Hindlimb muscle (tissue), 1 donor: ENCODE measurements at regions not wholly inside any gene's neighbourhood (a gene's known extent, or its start where the extent isn't known, plus 50 kb on each side); places are given as distances from the start of the nearest gene placed in this dataset.

Source experiments
- DNase-seq: peaks from one replicate; pipeline ENCODE4 v3.0.0-alpha.2; 2013

DNA sequence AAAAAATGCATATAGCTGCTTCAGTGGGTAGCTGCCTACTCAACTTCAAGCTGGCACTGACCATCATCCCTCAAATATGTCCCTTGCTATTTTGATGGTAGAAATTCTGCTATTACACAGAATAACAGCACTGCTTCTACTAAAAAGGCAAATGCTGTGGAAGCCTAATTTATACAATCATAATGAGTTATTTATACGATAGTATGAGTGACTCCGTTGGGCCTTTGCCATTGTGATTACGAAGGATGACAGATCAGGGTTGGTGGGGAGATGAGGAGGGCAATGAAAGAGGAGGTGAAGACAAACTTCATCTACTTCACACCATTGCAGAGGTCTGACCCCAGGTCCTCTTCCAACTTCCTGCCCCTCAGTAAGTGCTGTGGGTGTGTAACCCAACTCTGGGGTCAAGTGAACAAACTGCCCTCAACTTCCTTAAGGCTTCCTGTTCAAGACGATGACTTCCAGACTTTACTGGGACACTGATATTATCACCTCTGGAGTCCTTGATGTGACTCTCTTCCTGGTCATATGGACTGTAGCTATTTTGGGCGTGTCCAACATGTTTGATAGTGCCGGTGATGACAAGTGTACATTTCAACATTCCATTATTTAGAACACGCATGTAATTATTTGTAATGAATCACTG lies 74.1 kb upstream of the RPS23 start:
- DNase-seq, result no peak

GRCh38 chr5:82351754-82352145 lies 73.6 kb upstream of the RPS23 start:
- DNase-seq, result peak; percentile 79

GRCh38 chr5:82351297-82351696 lies 73.1 kb upstream of the RPS23 start:
- DNase-seq, result no peak

GRCh38 chr5:82349652-82350051 lies 71.5 kb upstream of the RPS23 start:
- no peak for DNase-seq

- no peak for DNase-seq
These were observed 70.8 kb upstream of the RPS23 start for GRCh38 chr5:82348784-82349425.

GRCh38 chr5:82347201-82347865 lies 69.2 kb upstream of the RPS23 start:
- peak; percentile 66 for DNase-seq

DNA sequence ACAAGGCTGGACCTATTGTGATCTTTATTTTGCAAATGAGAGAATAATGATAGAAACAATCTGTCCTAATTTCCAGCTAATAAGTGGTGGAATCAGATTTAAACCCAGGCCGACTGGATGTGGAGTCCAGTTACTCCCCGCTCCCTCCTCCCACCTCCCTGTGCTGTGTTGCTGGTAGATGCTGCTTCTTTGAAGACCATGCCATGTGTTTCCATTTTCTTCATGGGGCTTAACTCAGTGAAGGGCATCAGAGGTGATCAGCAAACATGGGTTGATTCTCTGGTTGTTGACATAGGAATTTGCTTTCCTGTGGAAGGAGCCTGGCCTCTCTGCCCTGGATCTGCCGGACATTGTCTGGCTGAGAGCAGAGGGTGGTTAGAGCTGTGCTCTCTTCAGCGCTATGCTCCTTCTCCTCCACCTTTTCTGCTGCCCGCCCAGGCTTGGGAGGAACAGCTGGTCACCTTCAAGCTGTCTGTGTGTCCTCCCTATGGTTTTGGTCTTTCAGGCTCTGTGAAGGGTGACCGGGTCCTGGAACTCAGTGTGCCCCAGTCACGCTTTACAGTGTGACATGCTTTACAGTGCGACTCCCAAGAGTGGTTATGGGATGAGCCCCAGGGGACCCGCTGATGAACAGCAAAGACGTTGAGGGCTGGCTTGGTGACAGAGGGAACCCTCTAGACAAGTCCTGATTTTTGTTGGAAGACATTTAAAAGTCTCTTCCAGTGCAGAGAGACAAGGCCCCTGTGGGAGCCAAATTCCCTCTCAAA lies 68.4 kb upstream of the RPS23 start:
- DNase-seq, result no peak

DNA sequence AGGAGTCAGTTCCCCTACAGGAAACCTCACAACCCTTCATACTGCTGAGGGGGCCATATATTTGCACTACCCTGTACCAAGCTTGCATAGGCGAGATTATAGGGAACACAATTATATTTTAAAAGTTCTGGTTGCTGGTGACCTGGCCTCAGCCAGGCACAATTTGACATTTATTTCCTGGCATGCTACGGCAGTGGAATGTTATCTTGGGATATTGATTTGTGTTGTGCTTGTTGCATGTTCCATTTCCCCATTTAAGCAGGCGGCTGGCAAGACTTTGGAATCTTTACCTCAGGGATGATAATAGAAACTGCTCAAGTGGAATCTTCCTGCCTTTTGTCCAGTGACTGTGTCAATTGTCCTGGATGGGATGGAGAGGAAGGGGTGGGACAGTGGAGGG lies 67.0 kb upstream of the RPS23 start:
- no peak for DNase-seq

GRCh38 chr5:82341325-82341724 lies 63.2 kb upstream of the RPS23 start:
- no peak for DNase-seq

DNA sequence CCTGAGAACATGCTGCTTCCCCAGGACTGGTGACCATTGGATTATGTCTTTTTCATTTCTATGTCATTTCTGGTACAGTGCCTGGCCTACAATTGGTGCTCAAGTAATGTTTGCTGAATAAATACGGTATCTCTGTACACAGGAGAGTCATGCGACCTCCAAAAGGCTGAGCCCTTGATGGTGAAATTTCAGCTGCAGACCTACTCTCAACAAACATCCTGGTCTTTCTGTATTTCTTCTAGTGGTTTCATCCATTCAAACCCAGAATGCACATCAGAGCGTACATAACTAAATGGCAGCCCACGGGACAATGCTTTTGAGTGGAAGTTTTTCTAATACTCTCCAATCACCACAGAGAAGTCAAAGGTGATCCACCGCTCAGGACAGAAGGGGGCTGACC lies 62.6 kb upstream of the RPS23 start:
- DNase-seq, result no peak

DNA sequence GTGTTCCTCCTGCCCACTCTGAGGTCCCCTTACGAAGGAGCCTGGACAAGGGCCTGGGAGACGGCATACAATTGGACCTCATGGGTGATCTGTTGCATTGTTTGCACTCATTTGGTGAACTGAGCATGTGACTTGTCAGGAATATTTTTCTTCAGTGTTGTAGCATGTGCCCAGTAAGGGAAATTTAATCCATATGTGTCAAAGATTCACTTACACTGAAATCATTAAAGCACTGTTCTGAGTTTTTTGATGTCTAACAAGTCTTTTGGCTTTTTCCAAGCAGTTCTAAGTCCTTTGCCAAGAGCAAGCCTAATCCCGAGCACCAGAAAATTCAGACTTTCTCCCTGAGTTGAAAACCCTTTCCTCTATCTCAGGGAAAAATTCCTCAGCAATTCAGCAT lies 61.6 kb upstream of the RPS23 start:
- no peak for DNase-seq

GRCh38 chr5:82338771-82339373 lies 60.7 kb upstream of the RPS23 start:
- DNase-seq, result no peak

- DNase-seq, result no peak
These were observed 58.8 kb upstream of the RPS23 start for GRCh38 chr5:82336959-82337351.

DNA sequence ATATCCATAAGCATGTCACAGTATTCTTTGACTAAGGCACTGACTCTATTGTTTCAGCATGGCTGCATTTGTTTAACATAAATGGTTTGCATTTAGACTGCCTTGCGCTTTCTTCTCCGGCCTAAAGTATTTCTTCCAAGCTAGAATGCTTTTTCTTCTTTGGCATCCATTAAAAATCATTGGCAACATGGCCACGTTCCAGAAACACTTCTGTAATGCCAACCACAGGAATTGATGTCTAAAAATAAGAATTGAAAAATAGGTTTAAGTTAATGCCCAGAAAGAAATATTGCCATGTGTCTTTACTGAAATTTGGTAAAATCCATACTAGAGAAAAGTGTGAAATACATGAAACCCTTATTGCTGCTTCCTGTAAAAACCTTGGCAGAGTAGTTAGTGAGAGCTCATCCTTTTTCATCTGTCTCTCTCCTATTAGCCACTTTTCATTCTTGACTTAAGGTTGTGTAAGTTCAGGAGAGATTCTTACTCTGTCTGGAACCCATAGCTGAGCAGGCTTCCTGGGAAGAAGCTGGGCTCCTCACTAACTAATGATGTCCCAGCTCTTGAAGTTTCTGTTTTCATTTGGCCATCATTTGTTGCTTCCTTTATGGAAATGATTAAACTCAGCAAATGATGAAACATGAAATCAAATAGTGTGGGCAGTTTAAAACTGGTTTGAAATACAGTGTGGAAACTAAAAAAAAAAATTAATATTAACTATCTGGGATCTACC lies 58.2 kb upstream of the RPS23 start:
- no peak for DNase-seq

GRCh38 chr5:82335806-82336205 lies 57.7 kb upstream of the RPS23 start:
- DNase-seq, result no peak

GRCh38 chr5:82334856-82335255 lies 56.7 kb upstream of the RPS23 start:
- no peak for DNase-seq

GRCh38 chr5:82334085-82334692 lies 56.0 kb upstream of the RPS23 start:
- no peak for DNase-seq

GRCh38 chr5:82332886-82333615 lies 54.9 kb upstream of the RPS23 start:
- DNase-seq, result no peak

DNA sequence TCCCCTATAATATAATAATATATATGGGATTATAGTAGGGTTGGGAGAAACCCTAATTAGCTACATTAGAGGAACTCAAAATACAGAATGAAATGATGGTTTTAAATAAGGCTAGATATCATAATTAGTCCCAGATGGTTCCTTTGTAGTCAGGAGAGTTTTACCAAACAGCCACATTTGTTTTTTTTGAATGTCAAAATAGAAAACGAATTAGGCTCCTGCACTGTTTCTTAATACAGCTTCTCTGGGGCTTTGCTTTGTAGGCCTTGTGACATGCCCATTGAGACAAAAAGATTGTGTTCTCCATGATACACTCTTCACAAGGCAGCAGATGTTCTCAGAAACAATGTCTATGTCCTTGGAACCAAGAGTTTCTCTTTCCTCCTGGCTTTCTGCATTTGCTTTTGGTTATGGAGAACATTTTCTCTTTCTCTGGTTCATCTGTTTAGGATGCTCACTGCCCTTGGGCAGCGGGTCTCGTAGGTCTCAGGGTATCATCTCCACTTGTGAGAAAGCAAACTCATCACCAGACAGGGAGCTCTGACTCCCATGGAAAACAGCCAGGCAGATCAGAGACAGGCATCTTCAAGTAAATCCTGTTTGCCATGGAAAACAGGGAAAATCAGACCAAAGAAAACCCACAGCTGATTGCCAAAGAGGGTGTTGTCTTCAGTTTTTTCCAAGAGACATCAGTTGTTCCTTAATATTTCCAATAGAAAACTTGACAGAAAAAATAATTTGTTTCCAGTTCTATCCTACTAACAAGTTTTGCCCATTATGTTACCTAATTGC lies 54.1 kb upstream of the RPS23 start:
- no peak for DNase-seq

GRCh38 chr5:82331557-82331956 lies 53.4 kb upstream of the RPS23 start:
- no peak for DNase-seq
